Astrocyte of the cerebellum (primary cell): ENCODE measurements at regions not wholly inside any gene's neighbourhood (a gene's known extent, or its start where the extent isn't known, plus 50 kb on each side); places are given as distances from the start of the nearest gene placed in this dataset.
A peak's percentile ranks its signal among the peaks of the same experiment; 100 is the strongest.

Experiments
- DNase-seq: peaks from one replicate; pipeline ENCODE4 v3.0.0-alpha.2; 2011; ENCODE audit warnings: low read depth
- H3K4me3 ChIP-seq: 2 replicates; pipeline ENCODE4 v1.5.1; 2011; ENCODE audit warnings: mild to moderate bottlenecking, low read depth, low read length, moderate library complexity
- CTCF ChIP-seq: IDR thresholded peaks from 2 replicates; pipeline ENCODE4 v1.5.1; 2012; ENCODE audit warnings: low read length, low read depth, moderate library complexity, mild to moderate bottlenecking; ENCODE audit errors: missing control alignments
- in situ Hi-C: cut with HindIII; loops from 2 replicates; pipeline ENCODE4 v1.10.0; 2017; ENCODE audit warnings: low sequenced_read_pairs

- no peak for DNase-seq
- no peak for TF ChIP-seq CTCF
- in situ Hi-C loops, result no loop called here
- no peak overlapping the region for H3K4me3 ChIP-seq
Observed at GRCh38 chr2:21407851-21408250, 284.1 kb downstream of the TDRD15 start.

- in situ Hi-C loops, result no loop called here
- no peak for TF ChIP-seq CTCF
- H3K4me3 ChIP-seq, result no peak overlapping the region
- no peak for DNase-seq
Observed at GRCh38 chr2:21411741-21412140, 288.0 kb downstream of the TDRD15 start.

GRCh38 chr2:21412944-21413443 is 289.2 kb downstream of the TDRD15 start:
- no peak overlapping the region for H3K4me3 ChIP-seq
- no peak for TF ChIP-seq CTCF
- no peak for DNase-seq
- in situ Hi-C loops, result no loop called here

- in situ Hi-C loops, result no loop called here
- peak; percentile 15 for TF ChIP-seq CTCF
- DNase-seq, result no peak
- H3K4me3 ChIP-seq, result no peak overlapping the region
Observed at GRCh38 chr2:21415234-21415633, 291.5 kb downstream of the TDRD15 start.

GRCh38 chr2:21416226-21416625 is 292.5 kb downstream of the TDRD15 start:
- no peak overlapping the region for H3K4me3 ChIP-seq
- TF ChIP-seq CTCF, result no peak
- no peak for DNase-seq
- in situ Hi-C loops, result no loop called here

GRCh38 chr2:21418456-21418855 is 294.7 kb downstream of the TDRD15 start:
- no peak overlapping the region for H3K4me3 ChIP-seq
- no peak for TF ChIP-seq CTCF
- DNase-seq, result no peak

More at GRCh38 chr2:21418456-21418855, 294.7 kb downstream of the TDRD15 start:
- in situ Hi-C loops, result no loop called here
